Activated CD8-positive, alpha-beta T cell treated with anti-CD3 and anti-CD28 coated beads, Interleukin-2, amount 10 ng/mL, durations not matched to agents 7 days and 5 days (primary cell): ENCODE measurements at regions not wholly inside any gene's neighbourhood (a gene's known extent, or its start where the extent isn't known, plus 50 kb on each side); places are given as distances from the start of the nearest gene placed in this dataset.
"Not testable (repeated sequence)": the region's sequence is repeated elsewhere in the genome, so short reads cannot be mapped to it uniquely, and the experiment has no call there.

Source experiments
- ATAC-seq: fragments of 150-1000 bp; cut with Tn5 transposase; one replicate; pipeline ENCODE4 v1.10.0; 2021; ENCODE audit warnings: moderate library complexity
- CTCF ChIA-PET: fragments of 350-600 bp; sonication (Branson Sonifier 250); formaldehyde crosslinking; loops from one replicate; lab custom pipeline; 2021; ENCODE audit warnings: antibody characterized with exemption; lab: Charles Lee
- POLR2A ChIA-PET: fragments of 350-600 bp; sonication (Branson Sonifier 250); formaldehyde crosslinking; loops from one replicate; lab custom pipeline; 2021; ENCODE audit warnings: antibody characterized with exemption; lab: Charles Lee
- DNase-seq: peaks from one replicate; pipeline ENCODE4 v3.0.0-alpha.2; 2020
- H3K27ac Mint-ChIP-seq: one replicate; pipeline ENCODE4 v1.8.0; 2021; ENCODE audit warnings: mild to moderate bottlenecking, mixed read lengths
- H3K27me3 Mint-ChIP-seq: one replicate; pipeline ENCODE4 v1.8.0; 2021; ENCODE audit warnings: low read depth, mixed read lengths
- H3K36me3 Mint-ChIP-seq: one replicate; pipeline ENCODE4 v1.8.0; 2021; ENCODE audit warnings: low read depth, mixed read lengths
- H3K4me1 Mint-ChIP-seq: one replicate; pipeline ENCODE4 v1.8.0; 2021; ENCODE audit warnings: low read depth, mixed read lengths
- H3K4me3 Mint-ChIP-seq: one replicate; pipeline ENCODE4 v1.8.0; 2021; ENCODE audit warnings: mild to moderate bottlenecking, mixed read lengths
- H3K9me3 Mint-ChIP-seq: one replicate; pipeline ENCODE4 v1.8.0; 2022; ENCODE audit warnings: mixed read lengths; ENCODE audit not compliant: insufficient read depth

DNA sequence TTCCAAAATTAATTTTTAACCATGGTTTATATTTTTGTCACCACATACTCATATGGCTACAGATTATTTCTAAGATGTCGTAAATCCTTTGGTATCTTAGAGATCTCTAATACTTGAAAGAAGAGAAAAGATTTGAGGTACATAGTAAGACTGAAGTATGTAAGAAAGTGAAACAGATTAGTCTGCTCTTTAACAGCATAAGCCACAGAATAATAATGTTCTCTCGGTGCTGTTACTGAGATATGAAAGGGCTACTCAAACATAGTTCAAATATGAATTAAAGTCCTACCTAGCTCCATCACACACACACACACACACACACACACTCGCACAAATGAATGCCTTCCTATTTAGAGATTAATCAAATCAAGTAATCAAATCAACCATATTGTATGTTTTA lies 274.1 kb upstream of the PCDH18 start:
- H3K4me3 Mint-ChIP-seq = no peak overlapping the region
- ChIA-PET POLR2A (interaction anchor here (0.6 kb wide), 1 partner anchor 126 kb away, joined by 3 read pairs; no protein-coding TSS in a partner anchor), CTCF (no interaction called here)
- H3K27ac Mint-ChIP-seq = no peak overlapping the region
- DNase-seq = no peak
- no peaks in the 10 kb centered on the region for H3K27me3 Mint-ChIP-seq
- no peaks in the 10 kb centered on the region for H3K4me1 Mint-ChIP-seq
- no peaks in the 10 kb centered on the region for H3K9me3 Mint-ChIP-seq
- no peak for ATAC-seq
- no peaks in the 10 kb centered on the region for H3K36me3 Mint-ChIP-seq

DNA sequence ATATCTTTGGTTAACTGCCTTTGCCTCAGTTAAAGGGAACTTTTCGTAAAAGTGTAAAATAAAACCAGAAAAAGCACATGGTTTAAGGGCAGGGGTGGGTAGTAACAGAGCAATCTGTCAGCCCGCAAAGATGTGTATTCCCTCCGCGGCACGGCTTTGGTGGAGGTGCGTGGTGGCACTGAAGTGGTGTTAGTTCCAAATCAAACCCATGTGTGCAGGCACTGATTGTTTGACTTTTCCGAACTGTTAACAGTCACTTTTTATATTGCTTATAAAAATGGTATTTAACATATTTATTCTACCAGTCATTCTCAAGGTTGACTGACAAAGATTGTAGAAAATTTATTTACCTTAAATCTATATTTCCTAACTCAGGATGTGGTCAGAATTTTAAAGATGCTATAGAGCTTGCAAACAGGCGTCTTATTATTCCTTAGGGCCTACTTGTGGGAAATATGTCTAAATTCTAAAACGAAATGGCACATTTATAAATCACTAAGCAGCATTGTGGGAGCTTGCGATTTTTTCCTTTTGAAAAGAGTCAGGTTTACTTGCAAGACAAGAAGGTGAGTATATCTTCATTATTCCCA lies 272.7 kb upstream of the PCDH18 start:
- no peaks in the 10 kb centered on the region for H3K9me3 Mint-ChIP-seq
- no peak overlapping the region for H3K4me3 Mint-ChIP-seq
- POLR2A ChIA-PET = no interaction called here
- no peaks in the 10 kb centered on the region for H3K27me3 Mint-ChIP-seq
- no peaks in the 10 kb centered on the region for H3K4me1 Mint-ChIP-seq
- DNase-seq = no peak
- no peak overlapping the region for H3K27ac Mint-ChIP-seq
- CTCF ChIA-PET = no interaction called here
- ATAC-seq = no peak
- H3K36me3 Mint-ChIP-seq = no peaks in the 10 kb centered on the region

DNA sequence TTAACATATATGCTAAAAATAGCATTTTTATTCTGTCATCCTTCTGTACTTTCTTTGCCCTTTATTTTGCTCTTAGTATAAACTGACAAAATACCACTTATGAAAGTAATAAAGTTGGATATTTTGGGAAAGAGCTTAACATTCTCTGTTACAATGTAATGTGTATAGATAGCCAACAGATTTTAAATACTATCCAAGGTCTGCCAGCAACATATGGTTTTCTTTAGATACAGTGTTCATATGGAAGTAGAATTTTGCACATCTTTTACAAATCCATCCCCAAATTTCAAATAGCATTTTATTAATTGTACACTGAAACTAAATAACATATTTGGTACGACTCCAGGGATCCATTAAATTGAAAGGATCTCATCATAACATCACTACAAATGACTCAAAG lies 268.6 kb upstream of the PCDH18 start:
- Mint-ChIP-seq H3K27me3 (no peaks in the 10 kb centered on the region), H3K9me3 (no peaks in the 10 kb centered on the region), H3K4me1 (no peaks in the 10 kb centered on the region), H3K27ac (no peak overlapping the region), H3K4me3 (no peak overlapping the region), H3K36me3 (no peaks in the 10 kb centered on the region)
- ChIA-PET CTCF (no interaction called here), POLR2A (no interaction called here)
- DNase-seq (no peak), ATAC-seq (no peak)

DNA sequence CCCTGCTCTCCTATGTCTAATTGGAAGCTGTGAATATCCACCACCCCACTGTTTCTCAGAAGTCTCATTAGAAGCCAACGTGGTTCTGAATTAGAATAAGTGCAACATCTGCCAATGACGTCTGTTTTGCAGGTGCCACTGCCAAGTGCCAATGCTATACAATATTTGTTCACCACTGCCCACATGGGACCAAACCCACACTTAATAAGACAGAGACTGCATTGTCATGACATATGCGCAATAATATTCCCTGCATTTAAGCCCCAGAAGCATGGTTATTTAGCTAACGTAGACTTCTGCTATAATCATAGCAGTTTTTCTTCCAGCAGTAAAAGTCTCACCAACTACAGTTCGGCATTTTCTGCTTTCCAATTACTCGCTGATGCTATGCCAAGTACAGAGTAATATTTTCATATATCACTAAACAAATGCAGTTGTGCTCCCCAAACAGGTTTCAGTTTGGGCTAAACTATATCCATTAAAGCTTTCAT lies 262.5 kb upstream of the PCDH18 start:
- no peaks in the 10 kb centered on the region for H3K9me3 Mint-ChIP-seq
- ATAC-seq = no peak
- H3K36me3 Mint-ChIP-seq = no peaks in the 10 kb centered on the region
- CTCF ChIA-PET = no interaction called here
- H3K27ac Mint-ChIP-seq = no peak overlapping the region
- POLR2A ChIA-PET = no interaction called here
- H3K27me3 Mint-ChIP-seq = no peaks in the 10 kb centered on the region
- no peak for DNase-seq
- no peaks in the 10 kb centered on the region for H3K4me1 Mint-ChIP-seq
- H3K4me3 Mint-ChIP-seq = no peak overlapping the region

DNA sequence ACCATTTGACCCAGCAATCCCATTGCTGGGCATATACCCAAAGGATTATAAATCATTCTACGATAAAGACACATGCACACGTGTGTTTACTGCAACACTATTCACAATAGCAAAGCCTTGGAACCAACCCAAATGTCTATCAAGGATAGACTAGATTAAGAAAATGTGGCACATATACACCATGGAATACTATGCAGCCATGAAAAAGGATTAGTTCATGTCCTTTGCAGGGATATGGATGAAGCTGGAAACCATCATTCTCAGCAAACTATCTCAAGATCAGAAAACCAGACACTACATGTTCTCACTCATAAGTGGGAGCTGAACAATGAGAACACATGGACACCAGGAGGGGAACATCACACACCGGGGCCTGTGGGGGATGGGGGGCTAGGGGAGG lies 257.0 kb upstream of the PCDH18 start:
- CTCF ChIA-PET, H3K27me3 Mint-ChIP-seq, DNase-seq, H3K36me3 Mint-ChIP-seq, H3K9me3 Mint-ChIP-seq, H3K4me1 Mint-ChIP-seq, H3K4me3 Mint-ChIP-seq, H3K27ac Mint-ChIP-seq, ATAC-seq, POLR2A ChIA-PET: not testable (repeated sequence)

DNA sequence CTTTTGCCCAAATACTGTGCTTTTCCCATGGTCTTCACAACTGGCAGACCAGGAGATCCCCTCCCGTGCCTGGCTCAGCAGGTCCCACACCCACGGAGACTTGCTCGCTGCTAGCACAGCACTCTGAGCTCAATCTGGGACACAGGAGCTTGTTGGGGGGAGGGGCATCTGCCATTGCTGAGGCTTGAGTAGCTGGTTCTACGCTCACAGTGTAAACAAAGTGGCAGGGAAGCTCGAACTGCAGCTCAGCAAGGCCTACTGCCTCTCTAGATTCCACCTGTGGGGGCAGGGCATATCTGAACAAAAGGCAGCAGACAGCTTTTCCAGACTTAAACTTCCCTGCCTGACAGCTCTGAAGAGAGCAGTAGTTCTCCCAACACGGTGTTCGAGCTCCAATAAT lies 251.6 kb upstream of the PCDH18 start:
- CTCF ChIA-PET, H3K4me1 Mint-ChIP-seq, DNase-seq, H3K27ac Mint-ChIP-seq, H3K27me3 Mint-ChIP-seq, POLR2A ChIA-PET, H3K4me3 Mint-ChIP-seq, H3K36me3 Mint-ChIP-seq, ATAC-seq, H3K9me3 Mint-ChIP-seq: not testable (repeated sequence)

DNA sequence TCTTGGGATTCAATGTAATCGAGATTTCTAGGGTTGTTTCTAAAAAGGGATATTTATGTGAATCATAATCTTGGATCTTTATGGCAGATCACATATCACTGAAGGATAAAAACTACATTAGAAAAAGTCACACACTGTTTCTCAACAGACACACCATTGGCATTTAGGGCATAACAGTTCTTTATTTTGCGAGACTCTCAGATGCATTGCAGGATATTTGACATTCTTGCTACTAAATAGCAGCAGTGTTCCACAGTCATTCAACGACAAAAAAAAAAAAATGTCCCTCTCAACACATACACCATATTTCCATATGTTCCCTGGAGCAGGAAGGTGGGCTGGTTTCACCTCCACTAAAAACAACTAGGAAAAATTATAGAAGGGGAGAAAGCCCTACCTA lies 243.4 kb upstream of the PCDH18 start:
- H3K9me3 Mint-ChIP-seq = peaks cover 3% of the 10 kb centered on the region
- no peaks in the 10 kb centered on the region for H3K36me3 Mint-ChIP-seq
- H3K4me1 Mint-ChIP-seq = no peaks in the 10 kb centered on the region
- POLR2A ChIA-PET = no interaction called here
- no peaks in the 10 kb centered on the region for H3K27me3 Mint-ChIP-seq
- ATAC-seq (no peak), DNase-seq (no peak)
- no peak overlapping the region for H3K4me3 Mint-ChIP-seq
- H3K27ac Mint-ChIP-seq = no peak overlapping the region
- CTCF ChIA-PET = no interaction called here

DNA sequence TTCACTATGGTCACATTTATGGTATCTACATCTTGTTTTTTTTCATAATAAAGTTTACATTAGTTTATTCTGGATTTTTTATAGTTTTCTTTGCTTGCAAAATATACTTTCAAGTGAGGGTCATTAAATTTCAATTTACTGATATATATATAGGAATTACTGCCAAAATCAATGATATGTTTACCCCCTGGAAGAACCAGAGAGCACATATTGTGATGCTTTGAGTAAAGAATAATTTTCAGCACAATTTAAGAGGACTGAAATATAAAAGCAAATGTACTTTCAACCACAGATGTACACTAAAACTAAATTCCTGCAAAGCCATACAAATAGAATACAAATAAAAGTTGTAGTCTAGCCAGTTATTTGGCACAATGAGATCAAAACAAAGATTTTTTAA lies 242.2 kb upstream of the PCDH18 start:
- no peaks in the 10 kb centered on the region for H3K36me3 Mint-ChIP-seq
- peaks cover 3% of the 10 kb centered on the region for H3K9me3 Mint-ChIP-seq
- POLR2A ChIA-PET = no interaction called here
- ATAC-seq (no peak), DNase-seq (no peak)
- no peak overlapping the region for H3K4me3 Mint-ChIP-seq
- no peaks in the 10 kb centered on the region for H3K27me3 Mint-ChIP-seq
- CTCF ChIA-PET = no interaction called here
- no peaks in the 10 kb centered on the region for H3K4me1 Mint-ChIP-seq
- no peak overlapping the region for H3K27ac Mint-ChIP-seq

DNA sequence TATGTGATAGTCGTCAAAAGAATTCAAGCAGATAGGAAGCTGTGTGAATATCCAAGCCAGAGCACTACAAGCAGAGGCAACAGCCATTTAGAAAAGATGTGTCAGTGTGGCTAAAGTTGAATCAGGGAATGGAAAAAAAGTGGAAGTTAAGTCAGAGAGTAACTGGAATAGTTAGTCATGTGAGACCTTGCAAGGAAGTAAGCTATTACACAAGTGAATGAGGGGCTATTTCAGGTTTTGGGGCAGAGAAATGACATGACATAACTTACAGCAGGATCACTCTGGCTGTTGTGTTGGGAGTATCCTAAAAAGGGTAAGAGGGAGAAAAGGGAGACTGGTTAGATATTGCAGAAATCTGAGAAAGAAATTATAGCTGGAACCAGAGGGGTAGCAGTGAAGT lies 236.6 kb upstream of the PCDH18 start:
- Mint-ChIP-seq H3K4me1 (no peaks in the 10 kb centered on the region), H3K27ac (no peak overlapping the region), H3K4me3 (no peak overlapping the region), H3K36me3 (no peaks in the 10 kb centered on the region), H3K27me3 (no peaks in the 10 kb centered on the region), H3K9me3 (peaks cover 3% of the 10 kb centered on the region)
- ChIA-PET POLR2A (no interaction called here), CTCF (no interaction called here)
- DNase-seq (no peak), ATAC-seq (no peak)

DNA sequence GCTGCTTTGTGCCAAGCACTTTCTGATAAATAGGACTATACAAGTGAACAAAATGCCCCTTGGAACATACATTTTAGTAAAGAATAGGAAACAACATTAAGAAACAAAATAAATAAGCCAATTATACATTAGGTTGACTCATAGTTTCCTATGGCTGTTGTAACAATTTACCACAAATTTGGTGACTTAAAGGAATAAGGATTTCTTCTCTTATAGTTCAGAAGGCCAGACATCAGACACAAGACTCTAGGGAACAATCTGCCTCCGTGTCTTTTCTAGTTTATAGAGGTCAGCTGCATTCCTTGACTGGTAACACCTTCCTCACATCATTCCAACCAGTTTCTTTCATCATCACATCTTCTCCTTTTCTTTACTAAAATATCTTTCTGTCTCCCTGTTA lies 235.9 kb upstream of the PCDH18 start:
- no peak for DNase-seq
- H3K9me3 Mint-ChIP-seq = peaks cover 3% of the 10 kb centered on the region
- no peaks in the 10 kb centered on the region for H3K27me3 Mint-ChIP-seq
- ChIA-PET POLR2A (no interaction called here), CTCF (no interaction called here)
- no peak overlapping the region for H3K27ac Mint-ChIP-seq
- no peaks in the 10 kb centered on the region for H3K4me1 Mint-ChIP-seq
- no peaks in the 10 kb centered on the region for H3K36me3 Mint-ChIP-seq
- ATAC-seq = no peak
- H3K4me3 Mint-ChIP-seq = no peak overlapping the region

DNA sequence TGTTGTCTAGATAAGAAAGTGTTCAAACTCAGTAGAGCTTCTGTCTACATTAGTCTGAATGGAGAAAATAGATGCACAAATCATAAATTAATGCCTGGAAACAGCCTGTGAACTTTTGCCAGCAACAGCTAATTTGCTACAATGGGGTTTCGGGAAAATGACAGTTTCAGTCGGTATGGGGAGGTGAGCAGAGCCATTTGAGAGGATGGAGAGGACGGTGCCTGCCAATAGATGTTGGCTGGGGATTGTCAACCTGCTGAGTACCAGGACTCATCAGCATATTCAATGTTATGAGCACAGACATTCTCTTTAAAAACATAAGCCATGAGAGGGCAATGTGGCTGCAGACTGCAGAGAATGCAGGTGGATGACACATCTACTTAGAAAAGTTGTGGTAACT lies 230.3 kb upstream of the PCDH18 start:
- DNase-seq = no peak
- peaks cover 3% of the 10 kb centered on the region for H3K9me3 Mint-ChIP-seq
- ATAC-seq = no peak
- H3K36me3 Mint-ChIP-seq = no peaks in the 10 kb centered on the region
- H3K4me1 Mint-ChIP-seq = no peaks in the 10 kb centered on the region
- no peak overlapping the region for H3K27ac Mint-ChIP-seq
- ChIA-PET POLR2A (no interaction called here), CTCF (no interaction called here)
- no peaks in the 10 kb centered on the region for H3K27me3 Mint-ChIP-seq
- H3K4me3 Mint-ChIP-seq = no peak overlapping the region

DNA sequence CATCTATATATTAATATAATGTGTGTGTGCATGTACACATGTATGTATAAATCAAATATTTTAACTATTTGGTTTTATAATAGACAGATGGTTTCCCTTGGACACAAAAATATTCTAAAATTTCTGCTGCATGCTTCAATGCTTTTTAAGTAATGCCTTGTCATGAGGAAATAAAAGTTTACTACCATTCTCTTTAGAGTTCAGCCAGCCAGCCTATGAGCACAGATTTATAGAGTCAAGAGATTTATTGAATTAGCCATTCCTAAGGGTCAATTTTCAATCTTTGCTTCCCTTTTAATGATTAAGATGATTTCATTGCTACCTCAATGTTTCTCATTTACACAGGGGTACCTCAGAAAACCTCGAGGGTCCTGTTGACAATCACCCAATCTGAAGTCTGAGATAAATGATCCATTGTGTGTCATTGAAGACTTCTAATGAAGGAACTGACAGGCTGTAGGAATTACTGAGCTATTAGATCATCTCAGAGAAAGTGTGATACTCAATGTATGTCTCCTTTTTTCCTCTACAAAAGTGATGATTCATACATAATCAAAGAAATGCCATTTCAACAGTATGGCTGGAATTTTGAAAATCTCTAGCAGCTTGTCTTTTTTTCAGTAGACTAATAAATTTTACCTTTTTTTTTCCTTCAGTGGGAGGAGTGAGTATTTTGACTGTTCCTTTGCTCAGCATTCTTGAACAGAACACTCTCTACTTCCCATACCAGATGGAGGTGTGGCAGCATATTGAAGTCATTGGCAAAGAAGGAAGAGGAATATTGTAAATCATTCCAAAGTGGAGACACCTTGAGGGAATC lies 222.6 kb upstream of the PCDH18 start:
- Mint-ChIP-seq H3K27ac (no peak overlapping the region), H3K36me3 (no peaks in the 10 kb centered on the region), H3K9me3 (no peaks in the 10 kb centered on the region), H3K4me3 (no peak overlapping the region), H3K4me1 (no peaks in the 10 kb centered on the region), H3K27me3 (no peaks in the 10 kb centered on the region)
- DNase-seq (no peak), ATAC-seq (no peak)
- ChIA-PET POLR2A (no interaction called here), CTCF (no interaction called here)
